HG02571 (cell line): ENCODE measurements at regions not wholly inside any gene's neighbourhood (a gene's known extent, or its start where the extent isn't known, plus 50 kb on each side); places are given as distances from the start of the nearest gene placed in this dataset.

Source experiments
- ATAC-seq: cut with Tn5 transposase; IDR thresholded peaks from one replicate; pipeline ENCODE4 v1.9.1; 2021; ENCODE audit warnings: mild to moderate bottlenecking, moderate library complexity; ENCODE audit not compliant: unreplicated experiment

DNA sequence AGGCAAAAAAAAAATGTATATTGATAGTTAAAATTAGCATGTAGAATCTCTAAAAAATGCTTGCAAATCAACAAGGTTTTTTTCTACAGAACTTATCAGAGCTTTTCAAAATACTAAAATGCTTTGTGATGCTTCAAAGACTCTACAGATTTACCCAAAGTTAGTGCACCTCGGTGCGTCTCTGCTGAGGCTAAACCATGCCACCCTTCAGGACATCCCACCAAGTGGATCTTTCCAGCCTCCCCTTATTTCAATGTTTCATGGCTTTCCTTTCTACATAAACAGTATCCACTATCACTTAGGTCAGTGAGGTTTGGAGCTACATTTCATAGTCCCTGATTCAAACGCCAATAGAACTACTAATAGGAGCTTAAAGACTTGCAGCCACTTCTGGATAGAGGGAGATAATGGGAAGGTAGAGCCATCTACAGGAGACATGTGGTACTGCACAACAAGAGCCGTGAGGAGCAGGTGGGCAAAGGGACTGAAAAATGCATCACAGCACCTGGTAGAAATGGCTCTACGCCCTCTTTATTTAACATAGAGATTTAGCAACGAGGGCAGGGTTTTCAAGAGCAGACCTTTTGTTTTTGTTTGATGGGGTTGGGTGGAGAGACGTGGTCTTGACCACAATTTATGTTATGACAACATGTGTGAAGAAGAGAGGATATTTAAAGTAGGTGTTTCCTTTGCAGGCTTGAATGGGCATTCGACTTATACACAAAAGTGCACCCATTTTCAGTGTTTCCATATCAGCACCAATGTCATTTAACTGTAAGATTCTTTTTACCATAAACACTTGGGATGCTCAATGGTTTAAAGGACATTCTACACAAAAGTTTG is 56.1 kb upstream of the SLC35G4 start:
- ATAC-seq = no peak

DNA sequence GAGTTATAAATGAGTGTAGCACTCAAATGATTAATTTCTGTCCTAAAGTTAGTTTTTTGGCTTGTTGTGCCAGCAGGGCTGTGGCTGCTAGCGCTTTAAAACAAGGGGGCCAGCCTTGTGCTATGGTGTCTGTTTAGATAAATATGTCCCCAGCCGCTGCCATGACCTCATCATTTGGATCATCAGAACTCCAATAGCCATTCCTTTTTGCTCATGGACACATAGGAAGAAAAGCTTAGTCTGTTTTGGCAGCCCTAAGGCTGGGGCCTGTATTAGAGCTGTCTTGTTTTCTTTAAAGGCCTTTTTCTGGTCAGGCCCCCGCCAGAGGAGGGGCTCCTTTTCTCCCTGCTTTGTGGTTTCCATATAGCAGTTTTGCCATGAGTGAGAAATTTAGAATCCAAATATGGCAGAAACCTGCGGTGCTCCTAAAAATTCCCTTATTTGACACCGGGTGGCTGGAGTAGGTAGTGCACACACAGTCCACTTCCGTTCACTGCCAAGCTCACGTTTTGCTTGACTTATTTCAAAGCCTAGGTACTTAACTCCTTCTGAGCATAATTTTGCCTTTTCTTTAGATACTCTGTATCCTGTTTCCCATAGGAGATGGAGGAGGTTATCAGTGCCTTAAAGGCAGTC is 60.4 kb upstream of the SLC35G4 start:
- ATAC-seq = no peak

DNA sequence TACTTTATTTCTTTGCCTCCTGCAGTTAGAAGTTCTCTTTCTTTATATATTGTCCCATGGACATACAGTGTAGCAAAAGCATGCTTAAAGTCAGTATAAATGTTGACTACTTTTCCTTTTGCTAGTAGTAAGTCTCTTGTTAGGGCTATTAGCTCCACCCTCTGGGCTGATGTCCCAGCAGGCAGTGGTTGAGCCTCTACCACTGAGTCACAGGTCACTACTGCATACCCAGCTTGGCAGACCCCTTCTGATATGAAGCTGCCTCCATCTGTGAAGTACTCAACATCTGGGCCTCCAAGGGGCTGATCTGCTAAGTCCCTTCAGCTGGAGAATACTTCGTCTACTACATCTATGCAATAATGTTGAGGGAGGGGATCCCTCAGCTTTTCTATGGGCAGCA is 61.0 kb upstream of the SLC35G4 start:
- ATAC-seq = no peak

DNA sequence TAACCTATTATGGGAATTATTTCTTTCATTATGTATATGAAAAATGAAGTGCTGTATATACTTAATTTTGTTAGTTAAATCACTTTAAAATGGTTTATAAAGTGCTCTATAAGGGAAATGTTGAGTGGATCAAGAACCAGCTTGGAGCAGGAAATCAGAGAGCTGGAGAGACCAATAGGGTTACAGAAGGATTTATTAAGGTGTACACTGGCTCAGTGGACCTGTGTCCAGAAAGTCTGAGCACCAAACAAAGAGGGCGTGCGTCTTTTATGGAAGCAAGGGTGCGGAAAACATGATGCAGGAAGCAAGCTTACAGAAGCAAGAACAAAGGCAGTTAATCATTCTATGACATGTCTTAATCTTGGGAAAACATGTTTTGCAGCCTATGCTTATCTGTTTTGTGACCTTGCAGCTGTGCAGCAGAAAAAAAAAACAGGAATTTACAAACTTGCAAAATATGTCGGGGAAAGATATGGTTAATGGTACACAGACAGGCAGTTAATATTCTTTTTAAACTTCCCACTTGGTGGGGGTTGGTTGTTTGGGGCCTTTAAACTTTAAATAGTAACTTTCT is 65.2 kb upstream of the SLC35G4 start:
- ATAC-seq = no peak

DNA sequence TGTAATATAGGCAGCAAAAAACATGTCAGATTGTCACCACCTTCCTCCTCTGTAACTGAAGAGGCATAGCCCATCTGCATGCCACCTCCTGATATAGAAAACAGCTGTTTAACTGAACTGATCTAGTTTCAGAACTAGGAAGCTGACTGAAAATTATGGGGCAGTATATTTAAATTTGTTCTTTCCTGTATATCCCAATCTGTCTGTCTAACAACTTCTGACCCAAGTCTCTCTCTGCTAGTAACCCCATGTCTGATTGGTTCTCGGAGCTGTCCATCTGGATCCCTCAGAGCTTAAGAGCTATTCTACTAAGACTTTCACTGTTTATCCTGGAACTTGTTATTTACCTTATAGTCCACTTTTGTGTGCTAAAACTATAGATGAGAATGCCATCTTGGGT is 68.2 kb upstream of the SLC35G4 start:
- no peak for ATAC-seq

DNA sequence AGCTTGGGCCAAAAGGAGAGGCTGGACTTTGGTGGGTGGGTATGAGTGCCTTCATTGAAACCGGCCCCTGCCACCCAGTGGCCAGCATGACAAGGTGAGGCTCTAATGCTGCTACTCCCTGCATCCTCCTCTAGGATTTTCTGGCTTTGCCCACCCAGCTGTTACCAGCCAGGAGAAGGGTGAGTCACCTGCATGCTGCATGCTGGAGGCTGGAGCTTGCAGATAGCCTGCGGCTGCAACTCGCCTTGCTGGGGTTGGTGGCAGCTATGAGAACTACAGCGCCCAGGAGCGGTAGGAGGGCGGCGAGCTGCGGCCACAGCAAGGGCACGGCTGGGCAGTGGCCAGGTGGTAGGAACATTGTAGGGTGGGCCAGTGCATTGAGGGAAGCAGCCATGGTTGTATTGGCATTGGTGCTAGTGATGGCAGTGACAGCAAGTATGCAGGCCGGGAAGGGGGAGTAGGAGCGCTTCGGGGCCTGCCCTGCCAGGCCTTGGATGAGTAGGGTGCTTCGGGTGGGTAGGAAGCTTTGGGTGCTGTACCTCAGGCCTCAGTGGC is 75.4 kb upstream of the SLC35G4 start:
- no peak for ATAC-seq

DNA sequence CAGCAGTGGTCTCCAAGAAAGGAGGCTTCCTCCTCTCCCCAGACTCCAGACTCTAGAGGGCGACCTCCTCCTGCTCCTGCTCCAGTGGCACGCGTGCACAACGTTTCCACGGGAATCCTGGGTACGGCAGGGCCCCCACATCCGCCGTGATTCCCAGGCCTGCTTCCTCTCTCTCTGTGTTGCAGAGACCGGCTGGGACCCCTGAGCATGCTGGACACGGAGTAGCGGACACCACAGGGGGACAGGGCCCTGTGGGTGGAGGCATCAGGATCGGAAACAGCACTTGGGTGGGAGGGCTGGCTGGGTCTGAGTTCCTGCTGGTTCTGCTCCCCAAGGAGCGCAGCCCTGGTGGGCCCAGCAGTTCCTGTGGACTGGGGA is 75.9 kb upstream of the SLC35G4 start:
- ATAC-seq = no peak

DNA sequence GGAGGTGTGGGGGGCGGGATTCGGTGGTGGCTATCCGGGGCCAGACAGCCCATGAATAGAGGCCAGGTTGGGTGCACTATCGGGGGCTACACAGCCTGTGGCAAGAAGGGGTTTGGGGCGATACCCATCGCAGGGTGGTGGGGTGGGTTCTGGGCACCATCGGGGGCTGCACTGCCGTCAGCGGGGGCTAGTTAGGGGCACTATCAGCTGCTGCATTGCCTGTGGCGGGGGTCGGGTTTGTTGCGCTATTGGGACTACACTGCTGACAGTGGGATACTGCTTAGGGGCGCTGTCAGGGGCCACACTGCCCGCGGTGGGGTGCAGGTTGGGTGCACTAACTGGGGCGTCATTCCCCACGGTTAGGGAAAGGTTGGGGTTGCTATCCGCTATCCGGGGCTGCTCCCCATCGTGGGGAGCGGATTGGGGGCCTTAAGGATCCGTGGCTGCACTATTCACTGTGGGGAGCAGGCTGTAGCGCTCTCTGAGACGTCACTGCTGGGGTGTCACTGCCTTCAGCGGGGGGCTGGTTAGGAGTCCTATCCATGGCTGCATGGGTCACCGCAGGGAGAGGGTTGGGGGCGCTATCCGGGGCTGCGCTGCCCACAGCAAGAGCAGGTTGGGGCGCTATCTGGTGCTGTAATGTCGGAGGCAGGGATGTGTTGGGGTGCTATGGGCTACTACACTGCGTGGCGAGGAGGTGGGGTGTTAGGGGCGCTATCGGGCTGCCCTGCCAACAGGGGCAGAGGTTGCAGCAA is 76.5 kb upstream of the SLC35G4 start:
- ATAC-seq = no peak

DNA sequence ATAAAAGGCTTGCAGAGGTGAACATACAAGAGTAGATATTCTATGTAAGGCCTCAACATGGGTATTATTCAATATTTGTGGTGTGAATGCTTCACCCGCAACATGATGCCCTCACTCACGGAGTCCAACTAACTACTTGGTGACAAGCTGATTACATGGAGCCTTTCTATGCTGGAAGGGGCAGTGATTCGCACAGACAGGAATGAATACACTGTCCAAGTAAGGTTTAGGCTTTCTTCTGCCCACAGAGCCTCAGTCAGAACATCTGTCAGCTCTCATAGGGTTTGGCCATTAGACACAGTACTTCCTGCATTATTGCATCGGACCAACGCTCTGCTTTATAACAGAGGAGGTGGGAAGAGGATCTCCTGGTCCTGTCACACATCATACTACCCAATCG is 80.3 kb upstream of the SLC35G4 start:
- ATAC-seq = no peak

DNA sequence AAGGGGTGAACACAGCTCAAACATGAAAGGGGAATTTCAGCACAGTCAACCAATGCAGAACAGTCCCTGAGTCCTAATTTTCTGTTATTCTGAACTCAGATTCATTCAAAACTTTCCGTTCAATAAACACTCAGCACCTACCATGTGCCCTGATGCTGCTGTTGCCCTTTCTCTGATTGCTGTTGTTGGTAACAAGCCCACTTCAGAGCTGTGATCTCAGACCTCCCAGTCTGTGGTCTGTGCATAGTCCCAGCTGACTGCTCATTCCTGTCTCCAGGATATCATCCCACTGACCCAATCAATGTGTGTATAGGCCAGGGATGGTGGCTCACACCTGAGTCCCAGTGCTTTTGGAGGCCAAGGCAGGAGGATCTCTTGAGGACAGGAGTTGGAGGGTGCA is 82.7 kb upstream of the SLC35G4 start:
- ATAC-seq = no peak

DNA sequence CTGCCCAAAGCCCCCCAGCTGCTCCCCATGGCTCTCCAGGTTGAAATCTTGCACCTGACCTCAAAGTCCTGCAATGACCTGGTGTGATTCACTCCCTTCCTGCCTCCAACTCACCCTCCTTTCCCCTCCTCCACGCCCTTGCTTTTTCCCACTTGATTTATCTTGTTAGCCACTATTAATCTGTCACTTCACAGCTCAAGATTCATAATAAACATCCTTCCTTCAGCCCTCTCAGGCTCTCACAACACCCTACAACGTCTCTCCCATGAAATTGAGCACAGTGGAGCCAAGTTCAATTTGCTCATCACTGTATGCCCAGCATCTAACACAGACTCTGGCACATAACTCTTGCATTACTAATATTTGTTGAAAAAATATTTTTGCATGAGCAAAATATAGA is 85.6 kb upstream of the SLC35G4 start:
- ATAC-seq = no peak

DNA sequence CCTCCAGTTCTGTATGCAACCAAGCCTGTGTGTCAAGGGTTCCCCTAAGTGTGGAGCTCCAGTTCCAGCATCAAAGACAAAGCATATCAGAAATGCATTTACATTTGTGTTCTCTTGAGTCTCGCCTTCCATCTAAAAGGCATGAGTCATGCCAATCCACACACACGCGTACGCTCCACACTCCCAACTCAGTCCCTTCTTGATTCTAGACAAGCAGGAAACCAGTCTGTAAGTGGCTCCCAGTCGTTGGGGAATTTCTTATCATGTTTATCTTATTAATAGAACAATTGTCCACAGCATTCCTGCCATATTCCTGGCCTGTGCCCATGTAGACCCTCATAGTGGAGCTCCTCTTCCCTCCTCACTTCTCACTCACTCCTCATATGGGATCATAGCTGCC is 86.4 kb upstream of the SLC35G4 start:
- no peak for ATAC-seq

DNA sequence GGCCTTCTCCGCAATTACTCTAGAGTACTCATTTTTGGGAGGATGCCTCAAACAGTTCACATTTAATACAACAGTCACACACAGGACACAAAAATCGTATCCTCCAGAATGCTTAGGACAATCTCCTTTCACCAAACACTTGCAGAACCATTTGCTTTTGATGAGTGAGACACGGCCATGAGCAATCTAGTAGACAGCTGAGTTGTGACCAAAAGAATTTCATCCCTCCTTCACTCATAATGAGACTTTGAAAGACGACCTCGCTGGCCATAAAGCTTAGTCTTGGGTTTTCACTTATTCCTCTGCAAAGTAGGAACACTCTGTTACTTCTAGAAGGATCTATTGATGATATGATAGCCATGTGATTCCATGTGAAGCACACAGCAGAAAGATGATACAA is 87.5 kb upstream of the SLC35G4 start:
- no peak for ATAC-seq

DNA sequence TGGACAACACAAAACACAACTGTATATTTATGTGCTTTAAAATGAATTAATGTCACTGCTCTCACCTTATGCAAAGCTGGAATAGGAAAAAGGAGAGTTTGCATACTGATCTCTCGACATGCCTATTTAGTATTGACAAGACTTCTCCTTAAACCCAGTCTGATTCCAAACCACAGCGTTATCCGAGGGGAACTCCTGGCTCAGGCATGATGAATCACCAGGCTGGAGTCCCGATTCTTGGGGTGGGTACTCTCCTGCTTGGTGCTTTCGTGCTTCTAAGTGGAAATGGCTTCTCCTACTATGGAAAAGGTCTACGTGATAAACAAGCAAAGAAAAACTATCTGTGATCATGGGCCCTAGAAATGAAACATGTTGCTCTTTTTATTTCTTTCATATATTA is 88.9 kb upstream of the SLC35G4 start:
- no peak for ATAC-seq

DNA sequence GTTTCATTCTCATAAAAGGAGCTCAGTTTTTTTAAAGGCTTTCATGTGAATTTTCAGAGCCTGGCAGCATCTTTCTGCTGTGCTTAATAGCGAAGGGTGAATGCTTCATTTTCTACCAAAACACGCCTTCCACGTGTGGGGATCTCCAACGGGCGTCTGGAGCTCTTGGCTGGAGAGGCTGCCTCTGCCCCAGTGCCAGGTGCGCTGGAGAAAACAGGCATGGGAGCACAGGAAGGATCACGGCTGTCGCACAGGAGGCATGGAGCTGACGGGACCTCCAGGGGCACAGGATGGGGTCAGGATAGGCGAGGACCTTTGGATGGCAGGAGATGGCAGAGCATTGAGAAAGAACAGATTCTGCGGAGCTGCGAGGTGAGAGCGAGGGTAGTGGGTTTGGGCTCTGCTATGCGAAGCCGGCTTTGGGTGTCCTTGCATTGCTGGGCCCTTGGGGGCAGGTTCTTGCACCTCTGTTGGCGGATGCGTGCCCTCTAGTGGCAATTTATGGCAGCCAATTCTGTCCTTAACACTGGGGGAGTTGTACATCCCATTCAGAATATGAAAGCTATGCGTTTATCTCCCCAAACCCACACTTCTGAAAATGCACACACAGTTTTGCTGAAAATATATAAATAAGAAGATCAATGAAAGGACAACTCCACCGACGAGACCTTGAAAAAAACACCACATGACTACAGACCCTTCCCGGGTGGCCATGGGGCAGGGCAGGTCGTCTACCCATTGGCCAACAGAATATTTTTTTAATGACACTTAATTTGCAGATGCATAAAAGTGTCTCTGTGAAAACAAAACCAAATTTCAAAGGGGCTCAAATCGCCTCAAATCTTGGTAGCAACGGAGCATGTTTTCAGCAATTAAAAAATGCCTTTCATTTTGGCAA is 90.4 kb upstream of the SLC35G4 start:
- no peak for ATAC-seq

DNA sequence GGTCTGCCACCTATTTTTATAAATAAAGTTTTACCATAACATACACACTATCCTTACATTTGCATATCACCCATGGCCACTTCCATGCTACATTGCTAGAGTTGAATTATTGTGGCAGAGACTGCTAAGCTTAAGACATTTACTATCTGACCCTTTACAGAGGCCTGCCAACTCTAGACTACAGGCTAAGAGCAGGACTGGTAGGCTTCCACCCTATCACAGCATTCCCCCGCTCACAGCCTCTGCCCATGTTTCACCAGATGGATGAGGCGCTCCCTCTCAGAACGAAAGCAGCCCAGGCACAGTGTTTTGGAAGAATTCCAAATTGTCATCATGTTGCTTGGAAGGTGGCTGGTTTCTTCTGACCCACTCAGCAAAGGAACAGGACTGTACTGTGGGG is 91.7 kb upstream of the SLC35G4 start:
- no peak for ATAC-seq

DNA sequence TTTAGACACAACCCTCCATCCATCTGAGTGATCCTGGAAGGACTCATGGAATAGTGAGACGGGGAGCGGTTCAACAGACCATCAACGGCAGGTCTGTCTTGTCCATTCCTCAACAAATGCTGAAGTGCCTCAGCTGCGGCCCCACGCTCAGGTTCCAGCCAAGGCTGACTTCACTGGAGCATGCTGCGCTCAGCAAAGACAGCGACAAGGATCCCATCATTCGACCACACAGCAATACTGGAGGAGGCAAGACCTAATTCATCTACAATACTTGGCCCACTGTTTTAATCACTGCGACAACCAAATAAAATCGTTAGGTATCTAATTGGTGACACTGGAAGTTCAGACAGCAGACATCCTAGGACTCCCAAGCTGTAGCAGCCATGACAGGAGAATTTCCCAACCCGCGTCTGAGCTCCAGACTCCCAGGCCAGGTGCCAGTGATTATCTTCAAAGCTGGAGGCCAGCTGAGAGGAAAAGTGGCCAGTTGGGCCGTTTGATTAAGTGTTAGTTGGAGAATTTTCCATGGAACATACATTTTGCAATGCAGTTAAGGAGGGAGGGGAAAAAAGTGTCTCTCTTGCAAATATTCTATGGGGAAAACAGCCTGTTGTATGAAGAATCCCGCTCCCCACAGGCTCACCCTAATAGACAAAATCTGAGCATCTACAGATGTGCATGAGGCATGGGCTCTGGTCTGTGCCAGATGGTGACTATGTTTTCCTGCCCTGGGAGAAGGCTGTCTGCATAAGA is 92.5 kb upstream of the SLC35G4 start:
- ATAC-seq = no peak

DNA sequence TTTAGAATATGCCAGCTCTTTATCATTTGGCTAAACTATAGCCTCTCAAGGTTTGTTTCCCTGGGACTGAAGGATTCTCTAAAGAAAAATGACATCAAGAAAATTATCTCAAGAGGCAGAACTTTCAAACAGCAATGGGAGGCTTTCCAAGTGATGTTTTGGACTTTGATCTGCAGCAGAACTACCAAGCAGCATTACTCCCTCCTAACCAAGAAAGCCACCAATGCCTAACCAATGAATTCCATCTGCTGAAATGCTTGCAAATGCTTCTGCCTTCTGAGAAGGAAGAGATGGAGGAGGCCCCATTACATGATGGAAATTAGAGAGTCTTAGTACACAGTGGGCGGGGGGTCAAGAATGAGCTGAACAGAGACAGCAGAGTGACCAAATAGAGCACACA is 95.1 kb upstream of the SLC35G4 start:
- no peak for ATAC-seq
